Activated CD4-positive, alpha-beta T cell treated with anti-CD3 and anti-CD28 coated beads, Interleukin-10, Interleukin-2, amounts not matched to agents 100 ng/mL and 50 ng/mL, durations not matched to agents 16 hours and 8 hours (primary cell): ENCODE measurements at regions not wholly inside any gene's neighbourhood (a gene's known extent, or its start where the extent isn't known, plus 50 kb on each side); places are given as distances from the start of the nearest gene placed in this dataset.
"Not testable (repeated sequence)": the region's sequence is repeated elsewhere in the genome, so short reads cannot be mapped to it uniquely, and the experiment has no call there.

ENCODE experiments used
- DNase-seq: peaks from one replicate; pipeline ENCODE4 v3.0.0-alpha.2; 2020

DNA sequence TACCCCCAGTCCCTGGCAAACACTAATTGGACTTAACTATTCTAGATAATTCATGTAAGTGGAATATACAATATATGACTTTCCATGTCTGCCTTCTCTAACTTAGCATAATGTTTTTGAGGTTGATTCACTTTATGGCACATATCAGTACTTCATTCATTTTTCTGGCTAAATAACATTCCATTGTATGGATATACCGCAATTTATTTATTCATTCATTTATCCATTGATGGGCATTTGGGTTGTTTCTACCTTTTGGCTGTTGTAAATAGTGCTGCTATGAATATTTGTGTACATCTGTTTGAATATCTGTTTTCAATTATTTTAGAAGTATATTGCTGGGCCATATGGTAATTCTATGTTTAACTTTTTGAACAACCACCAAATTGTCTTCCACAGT, 616.3 kb downstream of the UTRN start:
- DNase-seq = no peak

DNA sequence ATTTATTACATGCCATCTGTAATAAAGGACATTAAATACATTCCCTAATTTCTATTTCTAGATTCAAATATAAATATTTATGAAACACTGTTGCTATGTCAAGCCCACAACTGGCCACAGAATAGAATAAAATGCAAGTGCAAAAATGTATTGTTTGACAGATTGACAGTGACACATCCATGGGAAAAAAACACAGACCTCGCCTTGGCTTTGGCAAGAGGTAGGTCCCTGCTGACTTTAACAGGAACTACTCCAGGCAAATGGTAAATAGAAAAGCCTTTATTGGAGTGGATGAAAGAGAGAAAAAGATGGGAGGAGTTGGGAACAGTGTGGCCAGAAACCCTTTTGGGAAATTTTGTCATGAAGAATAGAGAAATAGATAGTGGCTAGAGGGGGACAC, 622.9 kb downstream of the UTRN start:
- DNase-seq = no peak

DNA sequence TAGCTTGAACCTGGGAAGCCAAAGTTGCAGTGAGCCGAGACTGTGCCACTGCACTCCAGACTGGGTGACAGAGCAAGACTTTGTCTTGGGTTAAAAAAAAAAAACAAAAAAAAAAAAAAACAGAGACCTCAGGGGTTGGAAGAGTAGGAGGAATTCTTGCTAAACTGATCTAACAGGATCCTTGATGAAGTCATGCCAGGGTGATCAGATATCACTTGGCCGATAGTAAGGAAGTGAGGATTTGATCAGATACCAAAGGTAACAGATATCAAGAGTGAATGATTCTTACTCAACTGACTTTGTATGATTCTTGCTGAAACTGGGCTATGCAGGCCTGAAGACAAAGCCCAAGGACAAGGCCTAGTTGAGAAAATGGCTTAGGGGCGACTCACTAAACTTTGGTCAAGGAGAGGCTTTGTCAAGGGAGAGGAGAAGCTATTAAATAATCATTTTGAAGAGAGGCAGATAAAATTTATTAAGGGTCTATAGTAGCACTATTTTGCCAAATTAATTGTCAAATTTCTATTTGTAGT, 624.7 kb downstream of the UTRN start:
- no peak for DNase-seq

DNA sequence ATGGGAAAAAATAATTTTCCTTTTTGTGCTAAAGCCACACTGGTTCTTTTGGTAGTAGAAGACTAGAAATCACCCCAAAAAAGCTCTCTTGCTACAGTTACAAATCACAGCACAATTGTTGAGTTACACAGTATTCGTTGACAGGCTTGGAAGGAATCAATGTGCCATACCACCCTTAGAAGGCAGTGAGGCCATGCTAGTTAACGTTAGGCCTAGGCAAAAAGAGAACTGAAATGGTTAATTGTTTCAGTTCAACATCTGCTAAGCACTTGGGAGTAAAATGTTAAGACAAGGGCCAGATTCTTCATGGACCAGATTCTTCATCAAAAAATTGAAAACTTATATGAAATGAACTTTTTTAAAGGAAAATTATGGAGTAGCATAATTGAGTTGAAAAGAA, 626.2 kb downstream of the UTRN start:
- DNase-seq = no peak

DNA sequence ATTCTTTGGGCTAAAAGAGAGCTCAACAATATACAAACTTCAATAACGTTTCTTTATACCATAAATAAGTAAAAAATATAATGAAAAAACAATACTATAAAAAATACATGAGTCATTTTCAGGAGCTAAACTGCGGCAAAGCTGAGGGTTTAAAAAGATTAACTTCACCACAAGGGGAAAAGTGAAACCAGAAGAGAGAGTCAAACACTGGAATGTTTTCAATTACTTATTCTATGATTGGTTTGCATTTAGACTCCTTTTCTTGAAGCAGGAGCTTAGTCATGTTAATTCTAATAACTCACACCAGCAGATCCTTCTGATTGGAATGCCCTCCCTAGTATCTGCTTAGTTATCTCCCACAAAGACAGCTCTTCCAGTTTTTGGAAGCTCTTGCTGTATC, 627.3 kb downstream of the UTRN start:
- no peak for DNase-seq

DNA sequence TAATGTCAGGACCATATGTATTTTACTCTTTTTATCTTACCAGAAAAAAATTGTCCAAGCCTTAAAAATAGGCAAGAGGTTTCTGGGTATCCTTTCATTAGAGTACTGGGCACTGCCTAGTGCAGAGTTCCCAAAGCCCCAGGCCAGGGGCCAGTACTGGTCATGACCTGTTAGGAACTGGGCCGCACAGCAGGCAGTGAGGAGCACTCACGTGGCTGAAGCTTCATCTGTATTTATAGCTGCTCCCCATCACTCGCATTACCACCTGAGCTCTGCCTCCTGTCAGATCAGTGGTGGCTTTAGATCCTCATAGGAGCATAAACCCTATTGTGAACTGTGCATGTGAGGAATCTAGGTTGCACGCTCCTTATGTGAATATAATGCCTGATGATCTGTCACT, 632.9 kb downstream of the UTRN start:
- no peak for DNase-seq

DNA sequence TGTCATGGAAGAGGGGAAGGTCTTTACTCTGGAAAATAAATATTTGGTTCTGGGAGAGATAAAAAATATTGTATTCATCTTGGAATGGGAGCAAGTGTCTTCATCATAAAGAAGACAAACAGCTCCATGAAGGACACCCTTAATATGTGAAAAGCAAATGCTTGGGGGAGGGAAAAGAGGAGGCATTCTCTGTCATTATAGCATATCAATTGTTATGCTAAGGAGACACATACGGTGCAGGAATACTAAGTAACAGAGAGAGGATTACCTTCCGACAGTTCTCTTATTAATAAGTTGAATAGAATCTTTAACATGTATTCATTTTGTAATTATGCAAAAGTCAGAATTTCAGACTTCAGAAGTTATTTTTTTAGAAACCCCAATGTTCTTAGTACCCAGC, 634.4 kb downstream of the UTRN start:
- DNase-seq = no peak

DNA sequence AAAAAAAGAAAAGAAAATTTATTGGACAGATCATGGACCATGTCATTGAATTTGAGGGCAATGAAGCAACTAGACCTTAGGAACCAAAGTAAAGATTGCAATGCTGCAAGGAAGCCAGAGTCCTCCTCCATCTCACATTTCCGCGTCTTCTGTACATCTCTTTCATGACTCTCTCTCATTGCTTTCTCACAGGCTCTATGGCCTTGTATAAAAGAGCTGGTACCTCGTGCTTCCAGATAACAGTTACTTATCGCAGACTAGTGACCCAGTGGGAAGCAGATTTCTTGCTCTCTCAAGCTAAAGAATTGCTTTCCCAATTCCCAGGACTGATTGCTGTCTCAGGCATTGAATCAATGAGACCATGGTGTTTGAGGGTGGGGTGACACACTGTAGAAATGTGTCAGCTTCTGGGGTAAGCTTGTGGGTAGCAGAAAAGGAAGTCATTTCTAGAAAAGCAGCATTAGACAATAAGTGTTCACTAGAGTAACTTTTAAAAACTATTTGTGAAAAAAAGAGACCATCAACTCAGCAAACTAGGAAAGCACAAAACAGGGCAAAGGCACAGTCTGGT, 635.3 kb downstream of the UTRN start:
- DNase-seq = peak; percentile 38

DNA sequence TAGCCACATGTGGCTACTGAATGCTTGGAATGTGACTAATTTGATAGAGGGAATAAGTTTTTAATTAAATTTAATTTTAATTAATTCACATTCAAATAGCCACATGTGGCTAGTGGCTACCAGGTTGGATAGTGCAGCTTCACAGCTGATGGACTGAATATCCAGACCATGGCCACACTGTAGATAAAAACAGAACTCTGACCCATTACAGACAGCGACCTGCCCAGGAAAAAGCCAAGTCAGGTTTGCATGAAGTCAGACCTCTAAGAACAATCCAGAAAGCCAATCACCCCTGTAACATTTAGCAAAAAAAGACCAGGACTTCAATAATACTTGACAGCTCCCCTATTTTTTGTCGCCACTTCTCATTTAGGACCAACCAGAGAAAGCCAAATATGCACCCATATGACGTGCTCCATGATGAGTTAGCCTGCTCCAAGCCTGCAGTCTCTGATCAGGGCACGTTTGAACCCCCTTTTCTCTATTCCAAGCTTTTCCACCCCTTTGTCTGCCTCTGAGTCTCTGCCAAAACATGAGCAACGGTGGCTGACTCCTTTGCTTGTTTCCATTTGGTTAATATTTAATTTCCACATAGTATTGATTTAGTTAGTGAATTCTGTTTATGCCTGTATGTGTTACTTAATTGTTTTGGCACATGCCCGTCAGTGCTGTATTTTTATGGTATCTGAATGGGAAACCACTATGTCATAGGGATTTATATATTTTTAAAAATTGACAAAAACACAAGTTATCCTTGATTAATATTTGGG, 636.3 kb downstream of the UTRN start:
- no peak for DNase-seq

DNA sequence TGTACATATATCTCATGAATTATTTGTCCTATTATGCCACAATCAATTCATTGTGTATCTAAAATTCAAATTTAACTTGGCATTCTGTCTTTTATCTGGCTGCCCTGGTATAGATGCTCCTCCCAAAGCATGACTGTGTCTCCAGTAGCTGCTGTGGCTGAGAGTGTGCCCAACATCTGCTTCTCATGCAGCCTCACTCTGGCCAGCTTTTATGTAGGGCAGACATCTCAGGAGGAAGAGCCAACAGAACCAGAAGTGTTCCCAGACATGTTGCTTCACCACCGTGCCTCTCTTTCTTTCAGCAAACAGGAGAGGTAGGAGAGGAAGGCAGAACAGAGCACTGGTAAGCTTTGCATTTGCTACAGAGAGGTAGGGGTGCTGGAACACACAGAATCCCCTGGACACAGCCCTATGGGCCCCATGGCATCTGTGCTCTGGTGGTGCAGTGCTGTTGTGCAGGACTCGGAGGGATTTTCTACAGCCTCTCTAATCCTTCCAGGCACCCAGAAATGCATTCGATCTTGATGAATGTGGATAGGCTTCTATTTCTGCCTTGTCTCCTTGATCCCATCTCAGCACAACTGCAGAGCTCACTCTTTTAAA, 637.1 kb downstream of the UTRN start:
- no peak for DNase-seq

DNA sequence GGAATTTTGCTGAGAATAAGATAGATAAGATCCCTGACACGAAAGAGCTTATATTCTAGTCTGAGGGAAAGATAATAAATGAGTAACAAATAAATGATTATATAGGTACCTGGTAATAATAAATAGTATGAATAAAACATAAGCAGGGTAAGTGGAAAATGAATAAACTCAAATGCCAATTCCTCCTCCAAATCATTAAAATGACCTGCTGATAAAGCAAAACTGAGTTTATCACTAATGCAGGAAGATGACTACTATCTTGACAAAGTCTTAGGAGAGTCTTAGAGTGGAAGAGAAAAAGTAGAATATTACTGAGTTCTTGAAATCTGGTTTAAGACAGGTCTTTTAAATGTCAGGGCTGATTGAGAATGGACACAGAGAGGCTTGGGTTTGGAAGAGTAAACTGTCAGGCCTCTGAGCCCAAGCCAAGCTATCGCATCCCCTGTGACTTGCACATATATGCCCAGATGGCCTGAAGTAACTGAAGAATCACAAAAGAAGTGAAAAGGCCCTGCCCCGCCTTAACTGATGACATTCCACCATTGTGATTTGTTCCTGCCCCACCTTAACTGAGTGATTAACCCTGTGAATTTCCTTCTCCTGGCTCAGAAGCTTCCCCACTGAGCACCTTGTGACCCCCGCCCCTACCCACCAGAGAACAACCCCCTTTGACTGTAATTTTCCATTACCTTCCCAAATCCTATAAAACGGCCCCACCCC, 637.8 kb downstream of the UTRN start:
- DNase-seq = not testable (repeated sequence)

DNA sequence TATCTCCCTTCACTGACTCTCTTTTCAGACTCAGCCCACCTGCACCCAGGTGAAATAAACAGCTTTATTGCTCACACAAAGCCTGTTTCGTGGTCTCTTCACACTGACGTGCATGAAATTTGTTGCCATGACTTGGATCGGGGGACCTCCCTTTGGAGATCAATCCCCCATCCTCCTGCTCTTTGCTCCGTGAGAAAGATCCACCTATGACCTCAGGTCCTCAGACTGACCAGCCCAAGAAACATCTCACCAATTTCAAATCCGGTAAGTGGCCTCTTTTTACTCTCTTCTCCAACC, 638.3 kb downstream of the UTRN start:
- not testable (repeated sequence) for DNase-seq

DNA sequence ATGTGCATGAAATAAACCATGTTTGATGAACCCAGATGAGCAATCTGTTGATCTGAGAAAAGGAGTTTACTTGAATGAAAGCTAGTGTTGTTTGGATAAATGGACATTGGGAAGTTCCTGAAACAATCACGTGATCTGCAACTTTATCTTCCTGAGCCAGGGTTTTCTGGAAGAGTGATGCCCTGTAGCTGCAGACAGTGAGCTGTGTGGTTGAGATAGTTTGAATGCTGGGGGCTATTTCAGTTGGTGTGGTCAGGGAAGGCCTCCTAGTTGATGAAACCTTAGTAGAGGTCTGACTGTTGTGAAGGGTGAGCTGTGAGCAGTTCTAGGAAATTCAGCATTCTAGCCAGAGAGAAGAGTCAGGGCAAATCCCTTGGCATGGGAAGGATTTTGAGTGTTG, 643.7 kb downstream of the UTRN start:
- DNase-seq = no peak

DNA sequence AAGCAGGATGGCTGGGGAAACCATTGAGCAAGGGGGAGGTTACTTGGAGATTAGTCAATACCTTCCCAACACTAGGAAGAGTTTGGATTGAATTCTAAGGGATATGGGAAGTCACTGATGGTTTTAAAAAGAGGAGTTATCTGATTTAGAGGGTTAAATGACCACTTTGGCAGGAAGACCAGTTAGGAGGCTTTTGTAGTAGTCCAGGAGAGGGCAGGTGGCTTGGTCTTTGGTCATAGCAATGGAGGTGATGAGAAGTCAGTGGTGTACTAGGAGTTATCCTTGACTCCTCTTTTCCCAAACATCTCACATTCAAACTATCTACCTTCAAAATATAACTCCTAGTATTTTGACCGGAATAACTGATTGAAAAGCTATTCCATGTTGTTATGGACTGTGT, 644.1 kb downstream of the UTRN start:
- DNase-seq = no peak

DNA sequence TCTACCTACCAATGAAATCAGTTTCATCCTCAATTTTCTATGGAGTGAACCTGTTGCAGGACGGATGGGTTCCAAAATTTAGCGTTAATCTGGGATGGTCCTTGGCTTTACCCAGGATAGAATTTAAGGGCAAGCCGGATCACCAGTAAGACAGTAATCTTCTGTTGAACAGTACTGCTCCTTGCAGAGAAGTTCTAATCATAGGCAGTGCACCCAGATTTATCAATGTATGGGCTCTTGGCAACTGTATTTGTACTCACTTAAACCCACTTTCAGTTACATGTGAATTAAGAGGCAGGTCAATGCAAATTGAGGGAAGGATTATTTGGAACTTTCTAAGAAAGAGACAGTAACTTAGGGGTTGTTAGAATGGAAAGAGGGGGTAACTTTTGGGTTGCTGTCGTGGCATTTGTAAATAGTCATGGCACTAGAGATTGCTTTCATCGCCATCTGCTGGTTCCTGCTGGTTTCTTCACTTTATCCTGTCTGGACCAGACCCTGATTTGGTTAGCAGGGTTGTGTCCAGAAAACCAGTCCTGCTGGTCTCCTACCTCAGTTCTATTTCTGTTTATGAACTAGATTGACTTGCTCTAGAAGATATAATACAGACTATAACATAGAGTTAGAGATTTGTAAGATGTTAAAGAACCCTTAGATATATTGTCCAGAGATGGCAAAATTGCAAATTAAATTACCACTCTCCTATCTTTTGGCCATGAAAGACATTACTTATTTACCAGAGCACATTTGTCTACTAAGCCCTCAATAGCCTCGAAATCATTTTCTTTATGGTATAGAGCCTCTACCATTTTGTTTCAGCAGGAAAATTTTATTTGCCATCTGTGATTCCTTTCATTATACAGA, 646.3 kb downstream of the UTRN start:
- peak; percentile 57 for DNase-seq

DNA sequence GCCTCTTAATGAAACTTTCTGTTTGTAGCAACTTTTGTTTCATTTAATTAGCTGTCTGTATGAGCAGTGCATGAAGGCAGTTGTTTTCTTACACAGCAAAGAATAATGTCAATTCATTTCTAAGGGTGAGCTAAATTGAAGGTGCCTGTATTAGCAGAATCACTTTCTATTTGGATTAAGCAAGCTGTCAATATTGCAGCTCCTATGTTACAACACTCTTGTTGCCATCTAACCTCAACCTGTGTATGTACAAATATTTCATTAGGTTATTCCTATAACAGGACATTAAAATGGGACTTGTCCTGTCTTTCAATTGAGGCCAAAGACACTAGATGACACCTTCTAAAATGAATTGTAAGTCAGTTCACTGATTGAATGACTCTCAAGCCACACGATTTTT, 647.5 kb downstream of the UTRN start:
- no peak for DNase-seq

DNA sequence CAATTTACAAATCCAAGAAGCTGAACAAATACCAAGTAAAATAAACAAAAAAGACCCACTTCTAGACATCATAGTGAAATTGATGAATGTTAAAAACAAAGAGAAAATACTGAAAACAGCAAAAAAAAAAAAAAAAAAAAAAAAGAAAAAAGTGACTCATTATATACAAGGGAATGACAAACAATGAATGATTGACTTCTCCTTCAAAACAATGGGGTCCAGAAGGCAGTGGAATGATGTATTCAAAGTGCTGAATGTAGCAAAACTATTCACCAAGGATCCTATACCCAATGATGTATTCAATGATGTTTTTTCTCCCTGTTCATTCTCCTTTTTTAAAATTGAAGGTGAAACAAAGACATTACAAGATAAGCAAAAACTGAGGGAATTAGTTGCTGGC, 650.0 kb downstream of the UTRN start:
- no peak for DNase-seq

DNA sequence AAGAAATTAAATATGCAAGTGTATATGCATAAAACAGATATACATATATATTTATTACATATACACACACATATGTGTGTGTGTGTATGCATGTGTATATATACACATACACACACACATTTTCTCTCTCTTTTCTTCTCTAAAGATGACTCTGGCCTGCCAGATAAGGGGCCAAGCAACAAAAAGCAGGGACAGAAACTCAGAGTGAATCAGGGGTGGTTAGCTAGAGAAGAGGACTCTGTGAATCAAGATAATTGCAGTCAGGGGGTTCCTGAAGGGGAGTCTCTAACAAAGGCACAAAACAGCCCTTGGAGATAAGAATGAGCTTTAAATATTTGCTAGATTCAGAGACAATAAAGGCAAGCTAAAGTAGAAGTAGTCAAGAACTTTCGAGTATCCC, 650.5 kb downstream of the UTRN start:
- DNase-seq = no peak

DNA sequence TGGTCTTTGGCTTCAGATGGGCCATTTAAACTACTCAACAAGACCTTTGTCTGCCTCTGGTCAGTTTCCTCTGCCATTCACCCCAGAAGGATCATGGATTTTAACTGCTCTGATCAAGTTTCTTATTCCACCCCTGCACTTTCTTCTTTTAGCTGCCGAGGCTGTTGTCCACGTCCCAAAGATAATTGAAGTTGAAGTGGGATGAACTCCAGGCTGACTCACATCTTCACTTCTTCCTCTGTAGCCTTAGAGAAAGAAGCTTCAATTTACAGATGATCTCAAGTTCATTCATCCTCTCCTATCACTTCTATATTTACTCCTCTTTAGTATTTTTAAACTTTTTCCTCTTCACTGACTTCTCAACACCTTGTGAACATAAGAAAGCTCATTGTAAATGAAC, 651.6 kb downstream of the UTRN start:
- no peak for DNase-seq

DNA sequence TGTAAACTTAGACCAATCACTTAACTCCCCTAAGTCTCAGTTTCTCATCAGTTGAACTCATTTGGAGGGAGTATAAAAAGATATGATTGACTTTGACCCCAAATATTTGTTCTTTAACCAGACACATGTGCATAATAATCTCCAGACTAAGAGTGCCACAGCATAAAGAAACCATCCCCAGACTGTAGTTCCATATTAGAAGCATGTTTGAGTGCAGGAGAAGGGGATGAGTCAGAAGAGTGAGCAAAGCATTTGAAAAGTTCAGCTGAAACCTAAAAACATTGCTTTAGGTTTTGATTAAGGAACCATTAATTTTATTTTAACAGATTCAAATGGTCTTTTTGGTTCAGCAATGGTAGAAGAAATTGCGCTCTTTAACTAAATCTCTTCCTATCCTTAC, 654.8 kb downstream of the UTRN start:
- DNase-seq = no peak

DNA sequence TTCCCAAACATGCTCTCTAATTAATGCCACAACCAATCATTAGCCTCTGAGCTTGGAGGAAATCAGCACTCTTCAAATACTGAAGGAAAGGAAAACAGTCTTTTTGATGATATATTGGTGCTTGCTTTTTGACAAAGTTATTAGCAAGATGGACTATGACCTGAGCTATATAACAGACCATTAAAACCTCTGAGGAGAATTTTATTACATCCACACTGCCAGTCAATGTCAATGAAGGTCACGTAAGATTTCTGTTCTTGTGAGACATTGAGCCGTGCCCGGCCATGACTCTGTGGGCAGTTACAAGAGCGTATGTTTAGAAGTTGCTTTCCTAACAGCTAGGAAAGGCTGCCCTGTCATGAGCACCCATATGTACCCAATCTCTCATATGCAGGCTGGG, 659.0 kb downstream of the UTRN start:
- no peak for DNase-seq

DNA sequence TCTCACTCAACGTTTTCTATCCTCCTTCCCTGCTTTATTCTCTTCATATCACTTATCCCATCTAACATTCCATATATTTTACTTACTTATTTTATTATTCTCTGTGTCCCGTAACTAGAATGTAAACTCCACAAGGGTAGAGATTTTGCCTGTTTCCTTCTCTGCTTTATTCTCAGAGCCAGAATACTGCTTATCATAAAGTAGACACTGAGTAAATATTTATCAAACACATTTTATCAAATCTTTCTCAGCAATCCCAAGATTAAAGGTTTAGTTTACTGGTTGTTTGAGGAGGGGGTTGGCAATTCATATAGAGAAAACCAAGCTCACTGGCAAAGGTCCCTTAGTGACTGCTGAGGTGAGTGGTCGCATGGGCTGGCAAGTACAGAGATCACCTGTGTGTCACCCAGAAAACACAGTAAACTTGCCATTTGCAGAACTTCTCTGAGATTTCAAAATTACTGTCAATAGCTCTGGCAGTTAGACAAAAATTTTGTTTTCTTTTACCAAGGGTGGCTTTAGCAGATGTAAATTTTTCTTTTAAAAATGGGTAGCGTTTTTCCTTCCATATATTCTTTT, 662.4 kb downstream of the UTRN start:
- DNase-seq = no peak
